ENCODE measurements at regions not wholly inside any gene's neighbourhood (a gene's known extent, or its start where the extent isn't known, plus 50 kb on each side); places are given as distances from the start of the nearest gene placed in this dataset.

DNA sequence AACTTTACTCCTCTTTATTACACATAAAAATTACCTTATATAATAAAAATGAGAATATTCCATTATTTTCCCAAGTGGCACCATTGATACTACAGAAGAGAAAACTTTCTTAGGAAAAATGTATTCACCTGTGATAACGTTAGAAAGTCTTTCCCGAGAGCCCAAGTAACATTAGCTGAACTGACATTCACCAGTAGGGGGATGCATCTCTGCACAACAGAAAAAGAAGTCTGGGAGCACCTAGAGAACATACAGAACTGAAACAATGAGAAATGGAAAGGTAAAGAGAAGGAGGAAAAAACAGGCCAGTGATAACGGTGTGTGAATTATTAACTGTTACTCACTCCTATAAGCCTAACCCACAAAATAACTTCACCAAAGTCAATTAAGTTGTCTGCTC, 423.3 kb downstream of the CENPC start:
- no peak for DNase-seq (ENCODE audit: low spot score)

DNA sequence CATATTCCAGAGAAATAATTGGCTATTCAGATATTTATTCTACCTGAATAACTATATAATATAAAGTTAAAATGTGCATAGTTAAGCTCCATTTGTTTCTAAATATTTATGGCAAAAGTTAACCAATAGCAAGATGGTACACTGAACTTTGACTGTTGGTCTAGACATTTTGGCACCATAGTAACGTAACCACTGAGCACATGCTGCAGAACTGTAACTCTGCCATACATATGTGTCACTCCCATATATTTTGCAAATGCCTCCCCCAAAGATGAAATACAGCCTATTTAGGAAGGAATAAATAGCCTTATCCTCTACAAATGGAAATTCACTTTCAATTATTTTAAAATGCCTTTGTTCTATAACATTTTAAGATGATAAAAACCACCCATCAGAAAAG, 424.9 kb downstream of the CENPC start:
- DNase-seq (ENCODE audit: low spot score), result no peak

DNA sequence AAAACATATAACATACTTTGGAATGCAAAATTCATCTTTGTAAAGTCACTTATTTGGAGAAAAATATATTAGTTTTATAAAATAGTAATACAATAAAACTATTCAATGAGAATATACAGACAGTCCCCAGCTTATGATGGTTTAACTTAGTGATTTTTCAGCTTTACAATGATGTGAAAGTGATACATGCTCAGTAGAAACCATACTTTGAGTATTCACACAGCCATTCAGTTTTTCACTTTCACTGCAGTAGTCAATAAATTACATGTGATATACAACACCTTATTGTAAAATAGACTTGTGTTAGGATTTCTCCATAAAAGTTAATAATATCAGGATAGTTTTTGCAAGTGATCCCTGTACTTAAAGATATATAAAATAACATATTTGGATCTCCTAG, 436.0 kb downstream of the CENPC start:
- no peak for DNase-seq (ENCODE audit: low spot score)

DNA sequence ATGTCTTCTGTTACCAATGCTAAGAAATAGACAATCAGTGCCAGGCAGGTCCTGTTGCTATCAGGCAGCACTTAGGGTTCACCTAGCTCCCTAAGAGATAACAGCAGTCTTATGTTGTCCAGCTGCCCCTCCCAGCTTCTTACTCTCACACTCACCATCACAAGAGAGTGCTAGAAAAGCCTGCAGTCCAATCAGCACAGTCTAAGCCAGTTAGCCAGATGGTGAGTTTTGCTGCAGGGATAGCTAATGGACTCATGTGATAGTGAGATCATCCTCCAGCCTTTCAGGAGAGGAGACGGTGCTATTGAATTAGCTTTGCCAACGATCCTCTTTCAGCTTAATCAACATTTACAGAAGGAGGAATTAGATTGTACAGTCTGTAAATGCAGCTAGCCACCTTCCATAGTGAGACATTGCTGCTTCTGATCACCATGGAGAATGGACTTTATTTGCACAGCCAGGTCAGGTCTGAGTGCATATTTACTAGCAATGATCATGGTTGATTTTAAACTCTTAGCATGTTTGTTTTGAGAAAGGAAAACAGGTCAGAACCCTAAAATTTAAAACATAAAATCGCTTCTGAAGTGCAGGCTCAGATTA, 438.3 kb downstream of the CENPC start:
- DNase-seq (ENCODE audit: low spot score), result no peak

DNA sequence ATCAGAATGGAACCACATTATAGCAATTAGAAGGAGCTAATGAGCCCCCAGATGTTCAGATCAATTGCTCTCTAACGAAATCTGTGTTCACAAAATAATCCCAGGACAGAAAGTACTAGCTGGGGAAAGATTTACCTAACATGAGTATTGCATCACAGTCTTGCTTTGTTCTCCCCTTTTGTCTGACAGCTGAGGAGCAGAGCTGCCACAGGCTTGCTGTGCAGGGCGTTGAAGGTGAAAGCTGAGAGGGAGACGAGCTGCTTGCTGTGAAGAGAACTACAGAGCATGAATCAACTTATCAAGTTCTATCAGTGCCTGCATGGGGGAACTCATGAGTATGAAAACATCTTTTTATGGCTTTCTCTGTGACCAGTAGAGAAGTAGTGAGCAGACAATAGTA, 441.2 kb downstream of the CENPC start:
- DNase-seq (ENCODE audit: low spot score), result no peak

DNA sequence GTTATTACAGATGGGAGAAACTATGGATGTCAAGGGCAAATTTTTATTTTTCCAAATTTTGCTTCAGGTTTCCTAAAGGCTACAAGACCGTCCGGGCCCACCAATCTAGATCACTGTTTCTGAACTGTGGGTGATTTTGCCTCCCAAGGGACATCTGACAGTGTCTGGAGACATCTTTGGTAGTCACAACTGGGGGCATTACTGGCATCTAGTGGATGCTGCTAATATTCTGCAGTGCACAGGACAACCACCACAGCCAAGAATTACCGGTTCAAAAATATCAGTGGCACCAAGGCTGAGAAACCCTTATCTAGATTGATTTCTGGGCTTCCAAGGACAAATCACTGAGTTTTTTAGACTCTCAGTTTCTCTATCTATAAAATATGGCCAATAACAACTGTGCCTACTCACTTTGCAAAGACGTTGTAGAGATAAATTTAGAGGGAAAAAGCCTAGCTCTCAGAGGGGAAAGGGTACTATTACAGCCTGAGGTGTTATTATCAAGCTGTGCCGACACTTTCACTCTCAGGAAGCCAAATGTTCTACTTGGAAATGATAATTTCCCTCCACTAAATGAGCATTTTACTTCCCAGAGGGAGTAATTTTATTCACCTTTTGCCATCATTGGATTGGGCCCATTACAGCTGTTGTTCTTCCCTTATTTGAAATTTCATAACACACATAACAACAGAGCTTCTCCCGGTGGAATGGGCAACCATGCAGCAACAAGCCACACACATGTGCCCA, 442.1 kb downstream of the CENPC start:
- DNase-seq (ENCODE audit: low spot score), result no peak

DNA sequence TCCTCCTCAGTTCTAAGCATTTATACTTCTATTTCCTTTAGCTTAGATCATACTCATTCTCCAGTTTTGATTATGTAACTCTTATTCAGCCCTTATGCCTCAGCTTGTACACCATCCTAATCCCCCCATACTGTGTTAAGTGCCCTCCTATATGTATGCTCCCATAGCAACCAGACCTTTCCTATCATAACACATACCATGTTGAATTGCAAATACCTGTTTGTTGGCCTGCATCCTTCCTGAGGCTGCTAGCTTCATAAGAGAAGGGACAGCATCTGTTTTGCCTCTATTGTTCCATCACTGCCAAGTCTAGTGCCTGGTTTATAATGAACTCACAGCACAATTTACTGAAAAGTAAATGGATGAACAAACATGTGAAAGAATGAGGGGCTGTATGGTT, 443.7 kb downstream of the CENPC start:
- no peak for DNase-seq (ENCODE audit: low spot score)

DNA sequence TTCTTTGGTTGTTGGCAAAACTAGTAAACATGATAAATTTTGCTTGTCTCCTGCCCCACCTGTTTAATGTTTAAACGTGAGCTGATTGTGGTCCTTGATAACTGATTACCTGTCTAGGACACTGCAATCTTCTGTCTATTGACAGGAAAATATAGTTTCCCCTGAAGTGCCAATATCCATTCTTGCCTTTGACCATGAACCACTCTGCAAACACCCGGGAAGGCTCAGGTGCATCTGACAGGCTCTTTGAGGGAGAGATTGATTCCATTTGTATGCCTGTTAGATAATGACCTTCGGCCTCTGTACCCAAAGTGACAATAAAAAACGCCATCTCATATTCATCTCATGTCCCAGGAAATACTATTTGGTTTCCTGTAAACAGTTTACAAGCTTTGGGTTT, 453.0 kb downstream of the CENPC start:
- no peak for DNase-seq (ENCODE audit: low spot score)

DNA sequence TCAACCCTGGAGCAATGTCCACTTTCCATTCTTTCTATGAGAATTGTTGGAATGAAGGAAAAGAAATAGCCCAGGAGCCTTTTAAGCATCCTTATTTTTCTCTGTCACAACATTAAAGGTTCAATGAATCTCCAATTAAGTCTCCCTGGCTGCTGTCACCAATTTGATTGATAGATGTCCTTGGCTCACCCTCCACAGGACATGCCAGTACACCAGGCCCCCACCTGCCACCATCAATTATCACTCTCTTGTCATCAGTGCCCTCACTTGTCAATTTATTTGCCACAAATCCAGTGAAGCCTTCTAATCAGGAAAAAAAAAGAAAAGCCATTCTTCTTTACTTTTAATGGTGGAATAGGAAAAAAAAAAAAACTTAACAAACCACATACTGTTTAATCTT, 453.6 kb downstream of the CENPC start:
- DNase-seq (ENCODE audit: low spot score), result no peak

DNA sequence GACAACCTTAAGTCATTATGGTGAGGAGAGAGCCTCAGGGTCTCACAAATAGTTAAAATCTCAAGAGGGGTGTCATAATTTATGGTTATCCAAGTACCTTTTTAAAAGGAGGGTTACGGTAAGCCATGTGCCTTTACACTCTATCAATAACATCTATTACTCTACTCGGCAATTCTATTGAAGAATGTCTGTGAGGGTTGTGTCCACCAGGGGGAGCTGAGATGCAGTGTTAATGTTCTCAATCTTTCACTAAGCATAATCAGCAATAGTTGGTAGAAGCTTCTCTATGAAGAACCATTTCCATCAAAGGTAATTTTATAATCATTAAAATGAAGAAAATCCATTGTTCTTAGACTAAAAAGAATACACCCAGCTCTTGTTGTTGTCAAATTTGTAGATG, 457.4 kb downstream of the CENPC start:
- DNase-seq (ENCODE audit: low spot score), result no peak

DNA sequence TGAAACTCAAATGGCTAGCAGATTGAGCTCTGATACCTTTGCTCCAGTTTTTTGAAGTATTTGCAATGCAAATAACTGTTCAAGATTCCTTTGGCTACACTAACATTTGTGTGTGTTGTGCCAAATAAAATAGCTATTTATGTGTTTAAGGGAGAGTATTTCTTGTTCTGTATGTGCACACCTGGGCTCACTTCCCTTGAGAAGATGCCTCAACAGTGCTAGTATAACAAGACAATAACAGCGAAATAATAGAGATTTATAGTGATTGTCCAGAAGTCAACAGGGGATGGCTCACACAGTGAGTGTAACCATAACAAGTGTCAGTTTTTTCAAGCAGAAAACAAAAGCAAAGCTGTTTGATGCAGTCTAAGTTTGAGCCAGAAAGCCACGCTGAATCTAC, 460.5 kb downstream of the CENPC start:
- no peak for DNase-seq (ENCODE audit: low spot score)

DNA sequence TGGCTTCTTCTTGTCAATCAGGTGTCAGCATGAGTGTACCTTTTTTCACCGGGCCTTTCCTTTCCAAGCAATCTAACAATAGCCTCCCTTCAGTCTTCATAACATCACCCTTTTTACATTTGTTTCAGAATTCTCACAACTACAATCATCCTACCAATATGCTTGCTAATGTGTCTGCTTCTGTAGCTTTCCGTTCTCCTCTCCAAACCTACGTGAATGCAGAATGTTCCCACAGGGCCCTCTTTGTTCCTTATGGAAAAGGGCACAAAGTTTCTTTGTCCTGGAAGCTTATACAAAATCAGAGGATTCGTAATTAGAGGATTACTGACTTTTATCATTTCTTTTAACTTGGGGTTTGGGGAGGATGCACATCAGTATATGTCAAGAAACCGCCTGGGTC, 461.8 kb downstream of the CENPC start:
- DNase-seq (ENCODE audit: low spot score), result no peak

DNA sequence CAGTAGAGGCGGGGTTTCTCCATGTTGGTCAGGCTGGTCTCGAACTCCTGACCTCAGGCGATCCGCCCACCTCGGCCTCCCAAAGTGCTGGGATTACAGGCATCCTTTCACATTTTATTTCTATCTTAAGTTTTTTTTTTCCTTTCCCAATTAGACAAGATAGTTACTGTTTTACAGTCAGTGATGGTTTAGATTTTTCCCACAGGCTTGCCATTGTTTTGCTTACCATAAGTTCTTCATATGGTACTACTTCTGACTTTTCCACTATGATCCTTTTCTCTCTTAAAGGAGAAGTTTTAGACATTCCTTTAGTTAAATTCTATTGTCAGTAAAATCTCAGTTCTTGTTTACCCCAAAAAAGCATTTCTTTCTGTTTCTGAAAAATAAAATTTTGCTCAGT, 462.6 kb downstream of the CENPC start:
- DNase-seq (ENCODE audit: low spot score), result no peak

DNA sequence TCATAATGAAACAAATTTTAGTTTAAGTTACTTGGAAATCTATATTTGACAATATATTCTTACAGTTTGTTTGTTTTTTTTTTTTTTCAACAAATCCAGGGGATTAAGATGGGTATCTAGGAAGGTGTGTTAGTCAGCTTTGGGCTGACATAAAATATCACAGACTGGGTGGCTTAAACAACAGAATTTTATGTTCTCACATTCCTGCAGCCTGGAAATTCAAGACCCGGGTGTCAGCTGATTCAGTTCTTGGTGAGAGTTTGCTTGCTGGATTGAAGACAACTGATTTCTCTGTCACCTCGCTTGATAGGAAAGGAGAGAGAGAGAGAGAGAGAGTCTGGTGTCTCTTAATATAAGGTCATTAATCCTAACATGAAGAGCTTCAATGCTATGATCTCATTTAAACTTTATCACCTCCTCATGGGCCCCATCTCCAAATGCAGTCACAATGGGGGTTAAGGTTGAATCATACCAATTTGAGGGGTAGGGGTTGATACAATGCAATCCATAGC, 465.2 kb downstream of the CENPC start:
- DNase-seq (ENCODE audit: low spot score), result no peak

DNA sequence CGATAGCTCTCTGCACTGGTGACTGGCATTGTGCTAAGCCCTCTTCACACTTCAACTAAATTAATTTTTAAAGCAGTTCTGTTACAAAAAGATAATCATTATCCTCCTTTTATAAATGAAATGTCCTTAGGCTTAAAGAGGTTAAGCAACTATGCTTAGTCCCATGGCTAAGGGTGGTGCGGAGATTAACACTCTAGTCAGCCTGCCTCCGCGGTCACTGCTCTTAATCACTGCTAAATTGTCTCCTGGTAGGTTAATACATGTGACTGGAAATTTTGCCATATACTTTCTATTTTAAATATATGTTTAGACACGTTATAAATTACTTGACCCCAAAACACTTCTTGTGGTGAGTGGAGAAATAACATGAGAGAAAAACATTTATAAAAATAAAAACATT, 473.7 kb downstream of the CENPC start:
- no peak for DNase-seq (ENCODE audit: low spot score)

DNA sequence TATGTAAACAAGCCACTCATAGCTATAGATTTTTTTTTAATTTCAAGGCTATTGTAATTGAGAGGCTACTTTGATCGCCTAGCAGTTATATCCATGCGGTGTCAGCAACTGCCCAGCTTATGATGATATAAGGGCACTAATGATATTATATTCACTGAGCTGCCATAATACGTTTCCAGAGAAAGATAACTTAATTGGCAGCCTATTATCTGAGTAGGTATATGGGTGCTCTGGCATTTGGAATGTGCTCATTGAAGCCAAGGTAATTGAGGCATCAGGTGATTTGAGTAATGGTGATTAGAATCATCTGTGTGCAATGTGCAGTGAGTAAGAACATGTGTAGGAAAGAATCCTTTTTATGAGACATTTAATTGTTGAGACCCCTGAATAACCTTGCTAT, 490.0 kb downstream of the CENPC start:
- DNase-seq (ENCODE audit: low spot score), result no peak

DNA sequence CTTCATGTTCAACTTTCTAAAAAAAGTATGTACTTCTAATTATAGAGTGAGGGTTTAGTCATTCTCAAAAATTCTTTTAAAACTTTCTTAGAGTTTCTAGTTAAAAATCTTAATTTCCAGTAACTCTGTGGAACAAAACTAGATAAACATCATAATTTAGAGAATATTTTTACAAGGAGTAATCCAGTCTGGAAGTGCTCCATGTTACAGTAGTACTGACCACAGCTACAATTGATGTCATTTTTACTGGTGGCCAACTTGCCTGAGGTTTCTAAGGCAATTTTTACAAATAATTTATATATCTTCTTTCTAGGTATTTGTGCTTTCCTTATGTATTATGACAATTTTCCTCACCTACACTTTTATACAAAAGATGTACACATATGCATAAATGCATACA, 490.4 kb downstream of the CENPC start:
- no peak for DNase-seq (ENCODE audit: low spot score)

DNA sequence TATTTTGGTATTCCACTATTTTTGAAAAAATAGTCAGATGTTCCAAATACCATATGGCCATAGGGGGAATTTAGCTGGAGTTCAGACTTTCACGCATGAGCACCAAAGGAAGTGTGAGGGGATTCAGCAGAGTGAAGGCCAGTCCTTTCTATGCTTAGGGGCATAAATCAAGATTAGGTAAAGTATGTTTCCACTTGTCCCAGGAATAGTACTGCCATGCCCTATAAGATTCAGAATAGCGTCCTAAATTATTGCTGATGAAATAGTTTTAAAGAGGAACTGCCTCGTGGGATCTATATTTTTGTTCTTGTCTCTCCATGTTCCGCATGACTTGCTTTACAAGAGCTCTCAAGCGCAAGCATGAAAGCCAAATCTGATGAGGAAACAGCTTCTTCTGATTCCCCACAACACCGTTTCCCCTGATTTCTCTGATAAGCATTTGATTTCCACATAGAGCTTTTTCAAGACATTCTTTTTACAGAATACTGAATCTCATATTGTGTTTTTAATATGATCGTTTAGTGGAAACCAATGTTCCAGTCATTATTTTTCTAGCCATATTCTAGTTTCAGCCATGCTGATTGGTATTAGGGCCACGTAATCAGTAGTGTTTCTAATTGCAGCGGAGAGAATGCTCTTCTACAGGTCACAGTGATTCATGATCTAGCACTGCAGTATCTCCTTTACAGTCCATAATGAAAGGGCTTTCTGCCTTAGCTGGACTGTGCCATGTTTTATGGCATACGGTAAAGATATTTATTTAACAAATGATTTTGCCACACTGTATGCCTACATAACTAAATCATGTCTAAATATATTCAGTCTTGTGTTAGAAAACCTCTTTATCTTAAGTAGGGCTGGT, 492.3 kb downstream of the CENPC start:
- no peak for DNase-seq (ENCODE audit: low spot score)

DNA sequence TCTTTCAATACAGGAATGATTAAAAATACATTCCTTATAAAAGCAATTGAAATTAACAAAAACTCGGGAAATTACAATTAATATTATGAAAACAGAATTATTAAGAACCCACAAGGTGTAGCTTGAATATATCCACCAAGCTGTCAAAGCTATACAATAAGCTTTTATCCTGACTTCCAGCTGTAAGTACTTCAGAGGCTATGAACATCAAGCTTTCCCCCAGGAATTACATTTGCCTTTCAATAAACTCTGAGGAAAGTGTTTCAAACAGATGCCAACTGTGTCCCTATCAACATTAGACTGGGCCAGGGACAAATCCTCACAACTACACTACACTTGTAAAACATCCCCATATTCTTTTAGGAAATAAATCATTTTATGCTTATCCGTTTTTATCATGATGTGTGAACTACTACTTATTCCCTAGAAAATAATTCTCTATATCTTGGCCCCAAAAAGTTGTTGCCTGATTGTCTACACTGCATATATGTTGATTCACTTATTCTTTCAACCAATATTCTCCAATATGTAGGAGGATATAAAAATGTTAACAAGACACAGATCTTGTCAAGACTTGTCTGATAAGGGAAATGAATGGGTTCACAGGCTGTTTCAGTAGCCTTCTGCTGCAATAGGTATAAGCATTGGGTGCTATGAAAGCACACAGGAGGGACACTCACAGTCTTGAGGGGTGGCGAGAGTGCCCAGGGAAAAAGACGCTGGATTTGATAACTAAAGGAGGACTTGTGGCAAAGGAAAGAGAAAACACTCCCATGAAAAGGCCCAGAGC, 494.1 kb downstream of the CENPC start:
- no peak for DNase-seq (ENCODE audit: low spot score)

DNA sequence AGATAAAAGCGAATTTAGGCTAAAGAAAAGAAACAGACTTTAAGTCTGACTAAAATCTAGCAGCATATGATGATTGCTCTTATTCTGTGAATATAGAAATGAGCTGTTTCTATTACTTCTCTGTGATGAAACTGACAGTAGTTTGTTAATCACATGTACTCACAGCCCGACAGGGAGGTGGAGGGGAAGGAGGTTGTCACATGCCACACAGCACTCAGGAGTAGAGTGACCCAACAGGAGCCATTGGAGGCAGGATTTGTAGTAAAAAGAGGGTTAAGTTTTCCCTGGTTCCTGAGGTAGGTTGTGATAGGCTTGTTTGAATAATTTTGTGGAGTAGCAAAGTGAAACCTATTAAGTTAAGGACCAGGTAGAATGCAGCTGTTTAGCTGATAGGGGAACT, 495.9 kb downstream of the CENPC start:
- no peak for DNase-seq (ENCODE audit: low spot score)

DNA sequence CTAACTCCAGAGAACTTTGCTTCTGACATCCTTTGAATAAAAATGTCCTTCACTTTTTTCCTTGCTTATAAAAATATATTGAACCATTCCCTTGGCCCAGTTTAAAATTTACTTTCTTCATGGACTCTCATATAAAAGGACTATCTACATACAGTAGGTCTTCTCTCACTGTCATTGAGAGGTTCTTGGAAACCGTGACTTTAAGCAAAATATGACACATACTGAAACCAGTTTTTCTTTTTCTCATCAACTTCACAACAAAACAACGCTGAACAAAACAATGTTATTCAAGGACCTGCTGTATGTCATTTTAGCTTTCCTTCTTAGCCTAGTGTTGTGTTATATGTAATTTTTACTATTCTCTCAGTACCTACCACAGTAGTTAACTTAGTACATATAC, 496.8 kb downstream of the CENPC start:
- DNase-seq (ENCODE audit: low spot score), result no peak

DNA sequence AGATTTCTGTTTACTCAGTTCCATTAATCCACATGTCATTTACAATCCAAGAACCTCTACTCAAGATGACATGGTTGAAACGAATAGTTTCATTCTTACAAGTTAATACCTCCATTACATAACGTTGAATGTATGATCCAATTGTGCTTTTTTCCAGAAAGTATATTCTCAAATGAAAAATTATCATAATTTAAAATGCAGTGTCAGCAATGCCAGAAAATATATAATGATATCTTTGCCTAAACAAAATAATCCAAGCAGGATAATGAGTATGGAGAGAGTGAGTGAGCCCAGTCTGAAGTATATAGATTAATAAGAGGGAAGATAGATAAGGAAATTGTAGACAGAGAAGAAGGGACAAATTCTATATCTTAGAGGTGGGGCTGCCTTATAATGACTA, 505.0 kb downstream of the CENPC start:
- DNase-seq (ENCODE audit: low spot score), result no peak
